OCI-LY1 (cell line): ENCODE measurements at regions not wholly inside any gene's neighbourhood (a gene's known extent, or its start where the extent isn't known, plus 50 kb on each side); places are given as distances from the start of the nearest gene placed in this dataset.

Experiments
- CTCF ChIP-seq: fragments of 200-600 bp; sonication (generic), shearing (Covaris generic); IDR thresholded peaks from 2 replicates; pipeline ENCODE4 v1.5.1; 2017; ENCODE audit warnings: mild to moderate bottlenecking, antibody characterized with exemption, low read length, moderate library complexity, mixed read lengths
- EZH2 ChIP-seq: fragments of 200-600 bp; sonication (generic), shearing (Covaris generic); IDR thresholded peaks from 2 replicates; pipeline ENCODE4 v1.8.0; 2017; ENCODE audit warnings: borderline replicate concordance, mixed run types, mild to moderate bottlenecking, antibody characterized with exemption, low read length, moderate library complexity, mixed read lengths

GRCh38 chr5:118597543-118597942, 390.8 kb downstream of the DTWD2 start:
- TF ChIP-seq CTCF = no peak
- no peak for TF ChIP-seq EZH2
